ENCODE measurements at regions not wholly inside any gene's neighbourhood (a gene's known extent, or its start where the extent isn't known, plus 50 kb on each side); places are given as distances from the start of the nearest gene placed in this dataset.

DNA sequence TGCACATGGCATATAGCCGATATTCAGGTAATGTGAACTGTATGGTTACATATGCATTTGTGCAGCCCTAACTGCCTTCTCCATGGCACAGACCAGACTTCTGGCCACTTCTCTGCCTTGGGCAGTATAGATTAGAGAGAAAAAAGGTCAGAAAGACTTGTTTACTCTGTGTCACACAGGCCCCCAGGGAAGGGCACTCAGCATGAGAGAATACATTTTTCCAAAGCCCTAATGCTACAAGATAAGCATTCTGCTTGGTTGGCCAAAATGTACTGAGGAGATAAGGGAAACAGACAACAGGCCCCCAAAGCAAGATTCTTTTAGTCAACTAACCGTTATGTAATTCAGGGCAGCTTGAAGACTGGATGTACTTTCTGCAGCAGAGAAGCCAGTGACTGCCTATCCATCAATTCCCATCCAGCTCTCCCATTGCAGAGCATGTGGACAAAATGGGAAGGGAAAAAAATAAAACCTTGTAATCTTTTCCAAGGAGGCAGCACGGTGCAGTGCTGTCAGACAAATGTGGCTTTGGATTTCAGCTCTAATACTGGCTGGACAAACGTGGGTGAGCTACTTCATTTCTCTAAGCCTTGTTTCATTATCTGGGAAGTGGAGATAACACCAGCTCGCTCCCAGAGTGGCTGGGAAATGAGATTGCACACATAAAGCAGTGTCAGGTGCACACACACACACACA lies 205.9 kb downstream of the NSG2 start:
- TF ChIP-seq, protein P1, sequence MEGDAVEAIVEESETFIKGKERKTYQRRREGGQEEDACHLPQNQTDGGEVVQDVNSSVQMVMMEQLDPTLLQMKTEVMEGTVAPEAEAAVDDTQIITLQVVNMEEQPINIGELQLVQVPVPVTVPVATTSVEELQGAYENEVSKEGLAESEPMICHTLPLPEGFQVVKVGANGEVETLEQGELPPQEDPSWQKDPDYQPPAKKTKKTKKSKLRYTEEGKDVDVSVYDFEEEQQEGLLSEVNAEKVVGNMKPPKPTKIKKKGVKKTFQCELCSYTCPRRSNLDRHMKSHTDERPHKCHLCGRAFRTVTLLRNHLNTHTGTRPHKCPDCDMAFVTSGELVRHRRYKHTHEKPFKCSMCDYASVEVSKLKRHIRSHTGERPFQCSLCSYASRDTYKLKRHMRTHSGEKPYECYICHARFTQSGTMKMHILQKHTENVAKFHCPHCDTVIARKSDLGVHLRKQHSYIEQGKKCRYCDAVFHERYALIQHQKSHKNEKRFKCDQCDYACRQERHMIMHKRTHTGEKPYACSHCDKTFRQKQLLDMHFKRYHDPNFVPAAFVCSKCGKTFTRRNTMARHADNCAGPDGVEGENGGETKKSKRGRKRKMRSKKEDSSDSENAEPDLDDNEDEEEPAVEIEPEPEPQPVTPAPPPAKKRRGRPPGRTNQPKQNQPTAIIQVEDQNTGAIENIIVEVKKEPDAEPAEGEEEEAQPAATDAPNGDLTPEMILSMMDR (IDR thresholded peaks at IDR 0.05), result no peak
- H3K4me3 ChIP-seq, result no peak overlapping the region
- H3K4me1 ChIP-seq (ENCODE audit: control insufficient read depth in 1 of 2, low read depth in 2 of 2), result no peaks in the 10 kb centered on the region
- no peaks in the 10 kb centered on the region for H3K9me3 ChIP-seq
- no peak for DNase-seq (ENCODE audit: low spot score)
- no peak for ATAC-seq (ENCODE audit: insufficient number of reproducible peaks, low FRiP score, low read depth)
- H3K27me3 ChIP-seq (replicated peaks; ENCODE audit: insufficient read depth), result no peaks in the 10 kb centered on the region
- H3K36me3 ChIP-seq, result no peaks in the 10 kb centered on the region
- H3K27ac ChIP-seq, result no peak overlapping the region

DNA sequence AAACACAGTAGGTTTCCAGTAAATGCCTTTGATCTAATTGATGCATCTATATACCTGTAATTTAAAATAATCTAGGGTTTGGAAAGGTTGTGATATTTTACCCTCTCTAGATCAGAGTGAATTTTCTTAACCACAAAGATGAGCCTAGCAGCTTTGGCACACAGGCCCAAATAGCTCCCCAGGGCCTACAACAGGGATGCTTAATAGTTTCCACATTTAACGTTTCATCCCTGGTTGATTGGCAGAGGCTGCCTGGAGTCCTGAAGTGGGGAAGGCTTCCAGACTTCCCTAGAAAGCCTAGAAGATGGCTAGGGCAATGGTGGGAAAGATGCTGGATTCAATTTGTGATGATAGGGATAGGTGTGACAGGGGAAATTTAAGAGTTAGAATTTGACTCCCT lies 206.6 kb downstream of the NSG2 start:
- TF ChIP-seq, protein P1 (IDR thresholded peaks at IDR 0.05), result no peak
- no peaks in the 10 kb centered on the region for H3K27me3 ChIP-seq (replicated peaks; ENCODE audit: insufficient read depth)
- no peaks in the 10 kb centered on the region for H3K9me3 ChIP-seq
- no peaks in the 10 kb centered on the region for H3K36me3 ChIP-seq
- no peak for ATAC-seq (ENCODE audit: insufficient number of reproducible peaks, low FRiP score, low read depth)
- no peaks in the 10 kb centered on the region for H3K4me1 ChIP-seq (ENCODE audit: control insufficient read depth in 1 of 2, low read depth in 2 of 2)
- no peak overlapping the region for H3K27ac ChIP-seq
- no peak overlapping the region for H3K4me3 ChIP-seq
- no peak for DNase-seq (ENCODE audit: low spot score)

DNA sequence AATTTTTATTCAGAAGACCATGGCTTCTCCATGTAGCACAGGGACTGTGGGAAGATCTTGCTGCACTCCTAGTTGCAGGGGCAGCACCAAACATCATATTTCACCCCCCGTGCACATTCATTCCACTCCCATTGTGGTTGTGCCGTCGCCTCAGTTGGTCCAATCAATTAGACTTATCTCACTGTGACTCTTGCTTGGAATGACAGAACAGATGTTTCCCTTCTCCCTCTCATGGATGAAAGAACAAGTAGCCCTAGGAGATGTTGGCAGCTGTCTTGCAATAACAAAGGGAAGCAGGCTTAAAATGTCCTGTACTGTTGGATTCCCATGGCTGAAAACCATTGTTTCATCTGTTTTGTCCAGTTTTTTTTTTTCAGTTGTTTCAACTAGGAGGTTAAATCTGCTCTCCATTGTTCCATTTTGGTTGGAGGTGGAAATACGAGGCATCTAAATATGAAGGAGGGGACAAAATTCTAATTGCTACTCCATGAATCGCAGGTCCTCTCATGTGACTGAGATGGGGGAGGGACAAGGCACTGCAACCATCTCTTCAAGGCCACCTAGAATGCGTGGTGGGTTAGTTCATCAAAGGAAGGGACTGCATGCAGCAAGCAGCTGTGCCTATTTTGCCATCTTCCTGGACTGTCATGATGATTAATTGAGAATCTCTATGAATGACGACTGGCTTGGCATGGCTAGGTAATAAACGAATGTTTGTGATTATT lies 214.4 kb downstream of the NSG2 start:
- Histone ChIP-seq H3K36me3 (no peaks in the 10 kb centered on the region), H3K4me3 (no peak overlapping the region), H3K27ac (no peak overlapping the region), H3K9me3 (no peaks in the 10 kb centered on the region), H3K4me1 (ENCODE audit: control insufficient read depth in 1 of 2, low read depth in 2 of 2) (no peaks in the 10 kb centered on the region), H3K27me3 (replicated peaks; ENCODE audit: insufficient read depth) (no peaks in the 10 kb centered on the region)
- TF ChIP-seq, protein P1 (IDR thresholded peaks at IDR 0.05), result no peak
- DNase-seq (ENCODE audit: low spot score), result no peak
- ATAC-seq (ENCODE audit: insufficient number of reproducible peaks, low FRiP score, low read depth), result no peak

DNA sequence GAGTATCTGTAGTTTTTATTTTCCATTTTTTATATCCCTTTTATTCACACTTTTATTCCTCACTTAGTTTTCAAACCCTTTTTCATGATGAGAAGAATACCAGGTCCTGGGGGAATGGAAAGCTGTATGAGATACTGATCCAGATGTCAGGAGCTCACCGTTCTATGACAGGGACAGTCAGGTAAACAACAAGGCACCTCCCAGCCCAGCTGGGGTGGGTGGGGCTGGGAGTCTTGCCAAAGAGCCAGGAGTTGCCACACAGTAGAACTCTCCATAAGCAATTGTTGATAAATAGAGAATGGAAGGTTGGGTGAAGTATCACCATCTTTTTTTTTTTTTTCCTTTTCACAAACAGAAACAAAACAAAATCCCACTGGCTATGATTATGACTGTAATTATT lies 225.8 kb downstream of the NSG2 start:
- H3K4me3 ChIP-seq, result no peak overlapping the region
- DNase-seq (ENCODE audit: low spot score) (no peak), ATAC-seq (ENCODE audit: insufficient number of reproducible peaks, low FRiP score, low read depth) (no peak)
- no peaks in the 10 kb centered on the region for H3K36me3 ChIP-seq
- H3K4me1 ChIP-seq (ENCODE audit: control insufficient read depth in 1 of 2, low read depth in 2 of 2), result no peaks in the 10 kb centered on the region
- no peaks in the 10 kb centered on the region for H3K27me3 ChIP-seq (replicated peaks; ENCODE audit: insufficient read depth)
- no peaks in the 10 kb centered on the region for H3K9me3 ChIP-seq
- TF ChIP-seq, protein P1 (IDR thresholded peaks at IDR 0.05), result no peak
- H3K27ac ChIP-seq, result no peak overlapping the region

DNA sequence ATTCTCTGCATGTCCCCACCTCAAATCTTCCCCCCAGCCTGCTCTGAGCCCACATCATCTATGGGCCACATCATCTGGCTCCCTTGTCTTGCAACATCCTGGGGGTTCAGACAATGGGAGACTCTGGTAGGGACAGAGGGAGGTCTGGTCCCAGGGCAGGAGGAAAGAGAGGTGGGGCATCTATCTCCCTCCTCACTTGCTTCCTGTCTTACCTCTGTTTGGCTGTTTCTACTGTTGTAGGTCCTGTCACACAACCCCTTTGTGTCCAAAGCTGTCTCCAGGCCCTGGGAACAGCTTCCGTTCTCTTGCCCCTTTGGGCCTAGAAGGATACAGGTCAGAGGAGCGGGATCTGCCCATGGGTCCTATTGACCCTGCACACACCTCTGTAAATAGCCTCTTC lies 227.2 kb downstream of the NSG2 start:
- Histone ChIP-seq H3K9me3 (no peaks in the 10 kb centered on the region), H3K27me3 (replicated peaks; ENCODE audit: insufficient read depth) (no peaks in the 10 kb centered on the region), H3K4me1 (ENCODE audit: control insufficient read depth in 1 of 2, low read depth in 2 of 2) (no peaks in the 10 kb centered on the region), H3K4me3 (no peak overlapping the region), H3K36me3 (no peaks in the 10 kb centered on the region), H3K27ac (no peak overlapping the region)
- TF ChIP-seq, protein P1 (IDR thresholded peaks at IDR 0.05), result no peak
- ATAC-seq (ENCODE audit: insufficient number of reproducible peaks, low FRiP score, low read depth), result no peak
- no peak for DNase-seq (ENCODE audit: low spot score)

All from thoracic aorta (tissue), 2 donors.